A673 (cell line): ENCODE measurements at regions not wholly inside any gene's neighbourhood (a gene's known extent, or its start where the extent isn't known, plus 50 kb on each side); places are given as distances from the start of the nearest gene placed in this dataset.

Experiments used
- EZH2 ChIP-seq: fragments of 200-600 bp; sonication (generic); IDR thresholded peaks from 2 replicates; pipeline ENCODE4 v1.6.1; 2017; ENCODE audit warnings: borderline replicate concordance, low read depth, mild to moderate bottlenecking, mixed read lengths, antibody characterized with exemption, low read length; ENCODE audit not compliant: poor library complexity, severe bottlenecking
- TF ChIP-seq, protein P1 (sequence below): fragments of 300-800, 200-600 bp; sonication (generic); conservative IDR thresholded peaks from 2 replicates; pipeline ENCODE4 v1.5.1; 2017; ENCODE audit warnings: low read depth, mild to moderate bottlenecking, antibody characterized with exemption, low read length, moderate library complexity, mixed read lengths

DNA sequence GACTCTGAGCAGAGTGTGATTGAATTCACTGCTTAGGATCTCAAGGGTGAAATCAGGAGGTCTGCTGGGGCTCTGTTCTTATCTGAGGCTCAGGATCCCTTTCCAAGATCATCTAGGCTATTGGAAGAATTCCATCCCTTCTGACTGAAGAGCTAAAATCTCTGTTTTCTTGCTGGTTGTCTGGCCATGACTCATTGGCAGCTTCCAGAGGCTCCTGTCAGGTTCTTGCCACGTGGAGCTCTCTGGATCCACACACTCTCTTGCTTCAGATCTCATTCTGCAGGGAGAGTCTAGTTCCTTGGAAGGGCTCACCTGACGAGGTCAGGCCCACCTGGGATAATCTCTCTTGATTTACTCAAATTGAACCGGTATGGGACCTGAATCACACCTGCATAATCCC, 930.7 kb downstream of the CDH8 start:
- TF ChIP-seq EZH2 = no peak
- TF ChIP-seq, protein P1, sequence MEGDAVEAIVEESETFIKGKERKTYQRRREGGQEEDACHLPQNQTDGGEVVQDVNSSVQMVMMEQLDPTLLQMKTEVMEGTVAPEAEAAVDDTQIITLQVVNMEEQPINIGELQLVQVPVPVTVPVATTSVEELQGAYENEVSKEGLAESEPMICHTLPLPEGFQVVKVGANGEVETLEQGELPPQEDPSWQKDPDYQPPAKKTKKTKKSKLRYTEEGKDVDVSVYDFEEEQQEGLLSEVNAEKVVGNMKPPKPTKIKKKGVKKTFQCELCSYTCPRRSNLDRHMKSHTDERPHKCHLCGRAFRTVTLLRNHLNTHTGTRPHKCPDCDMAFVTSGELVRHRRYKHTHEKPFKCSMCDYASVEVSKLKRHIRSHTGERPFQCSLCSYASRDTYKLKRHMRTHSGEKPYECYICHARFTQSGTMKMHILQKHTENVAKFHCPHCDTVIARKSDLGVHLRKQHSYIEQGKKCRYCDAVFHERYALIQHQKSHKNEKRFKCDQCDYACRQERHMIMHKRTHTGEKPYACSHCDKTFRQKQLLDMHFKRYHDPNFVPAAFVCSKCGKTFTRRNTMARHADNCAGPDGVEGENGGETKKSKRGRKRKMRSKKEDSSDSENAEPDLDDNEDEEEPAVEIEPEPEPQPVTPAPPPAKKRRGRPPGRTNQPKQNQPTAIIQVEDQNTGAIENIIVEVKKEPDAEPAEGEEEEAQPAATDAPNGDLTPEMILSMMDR = no peak
